ENCODE measurements at regions not wholly inside any gene's neighbourhood (a gene's known extent, or its start where the extent isn't known, plus 50 kb on each side); places are given as distances from the start of the nearest gene placed in this dataset.

DNA sequence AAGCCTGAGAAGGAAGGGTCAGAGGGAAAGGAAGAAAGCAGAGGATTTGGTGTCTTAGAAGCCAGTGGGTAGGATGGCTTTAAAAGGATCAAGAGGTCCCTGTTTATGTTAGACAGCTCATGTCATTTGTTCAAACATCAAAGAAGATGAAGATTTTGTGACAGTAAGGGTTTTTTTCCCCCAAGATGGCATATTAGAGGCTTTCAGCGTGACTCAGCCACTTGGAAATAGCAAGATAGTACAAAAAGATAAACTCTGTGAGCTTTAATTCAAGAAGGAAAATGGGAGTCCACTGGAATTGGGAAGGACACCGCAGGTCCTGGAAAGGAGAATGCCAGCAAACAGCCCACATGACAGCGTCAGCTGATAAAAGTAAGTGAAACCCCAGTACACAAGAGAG is 467.1 kb upstream of the THBS1 start:
- Histone ChIP-seq H4K20me1 (ENCODE audit: insufficient read depth, low read length) (no peaks in the 10 kb centered on the region), H3K27me3 (replicated peaks; ENCODE audit: insufficient read depth, low read length) (no peaks in the 10 kb centered on the region), H3K4me3 (ENCODE audit: low read length) (no peak overlapping the region), H3K79me2 (ENCODE audit: low read length) (no peaks in the 10 kb centered on the region), H3K9me3 (replicated peaks; ENCODE audit: insufficient read depth, low read length) (no peaks in the 10 kb centered on the region), H3K4me1 (ENCODE audit: low read length) (no peaks in the 10 kb centered on the region), H3K36me3 (replicated peaks; ENCODE audit: insufficient read depth, low read length) (no peaks in the 10 kb centered on the region), H2AFZ (ENCODE audit: low read length) (no peak overlapping the region), H3K9me2 (replicated peaks; ENCODE audit: insufficient read depth, low read length) (no peaks in the 10 kb centered on the region), H3F3A (ENCODE audit: insufficient read depth, low read length) (no peaks in the 10 kb centered on the region), H3K4me2 (ENCODE audit: low read depth, low read length) (no peak overlapping the region), H3K27ac (ENCODE audit: low read length) (no peak overlapping the region), H3K9ac (ENCODE audit: low read length) (no peak overlapping the region)
- DNase-seq = no peak
- TF ChIP-seq EZH2phosphoT487 (IDR thresholded peaks at IDR 0.05; ENCODE audit: low read length) = no peak
- TF ChIP-seq, protein P1, sequence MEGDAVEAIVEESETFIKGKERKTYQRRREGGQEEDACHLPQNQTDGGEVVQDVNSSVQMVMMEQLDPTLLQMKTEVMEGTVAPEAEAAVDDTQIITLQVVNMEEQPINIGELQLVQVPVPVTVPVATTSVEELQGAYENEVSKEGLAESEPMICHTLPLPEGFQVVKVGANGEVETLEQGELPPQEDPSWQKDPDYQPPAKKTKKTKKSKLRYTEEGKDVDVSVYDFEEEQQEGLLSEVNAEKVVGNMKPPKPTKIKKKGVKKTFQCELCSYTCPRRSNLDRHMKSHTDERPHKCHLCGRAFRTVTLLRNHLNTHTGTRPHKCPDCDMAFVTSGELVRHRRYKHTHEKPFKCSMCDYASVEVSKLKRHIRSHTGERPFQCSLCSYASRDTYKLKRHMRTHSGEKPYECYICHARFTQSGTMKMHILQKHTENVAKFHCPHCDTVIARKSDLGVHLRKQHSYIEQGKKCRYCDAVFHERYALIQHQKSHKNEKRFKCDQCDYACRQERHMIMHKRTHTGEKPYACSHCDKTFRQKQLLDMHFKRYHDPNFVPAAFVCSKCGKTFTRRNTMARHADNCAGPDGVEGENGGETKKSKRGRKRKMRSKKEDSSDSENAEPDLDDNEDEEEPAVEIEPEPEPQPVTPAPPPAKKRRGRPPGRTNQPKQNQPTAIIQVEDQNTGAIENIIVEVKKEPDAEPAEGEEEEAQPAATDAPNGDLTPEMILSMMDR (IDR thresholded peaks at IDR 0.05; ENCODE audit: low read length) = no peak
- TF ChIP-seq EZH2 (optimal IDR thresholded peaks at IDR 0.05; ENCODE audit: low read depth, low read length) = no peak

DNA sequence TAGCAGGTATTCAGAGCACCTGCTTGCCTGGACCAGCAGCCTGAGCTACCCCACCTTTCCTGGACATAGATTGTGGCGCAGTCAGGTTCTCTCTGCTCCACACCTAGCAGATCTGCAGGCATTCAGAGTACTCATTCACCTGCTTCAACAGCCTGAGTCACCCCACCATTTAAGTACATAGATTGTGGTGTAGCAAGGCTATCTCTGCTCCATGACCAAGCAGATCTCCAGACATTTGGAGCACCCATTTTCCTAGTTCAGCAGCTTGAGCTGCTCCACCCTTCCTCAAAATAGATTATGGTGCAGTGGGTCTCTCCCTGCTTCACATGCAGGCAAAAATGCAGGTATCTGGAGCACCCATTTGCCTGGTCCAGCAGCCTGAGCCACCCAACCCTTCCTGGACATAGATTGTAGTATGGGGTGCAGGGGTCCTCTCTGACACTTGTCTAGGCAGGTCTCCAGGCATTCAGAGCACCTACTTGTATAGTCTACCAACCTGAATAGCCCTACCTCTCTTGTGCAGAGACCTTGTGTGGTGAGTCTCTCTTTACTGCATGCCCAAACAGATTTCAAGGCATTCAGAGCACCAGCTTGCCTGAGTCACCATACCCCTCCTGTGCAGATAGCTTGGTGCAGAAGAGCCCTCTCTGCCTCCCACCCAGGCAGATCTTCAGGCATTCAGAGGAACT is 466.0 kb upstream of the THBS1 start:
- DNase-seq = no peak
- Histone ChIP-seq H3K79me2 (ENCODE audit: low read length) (no peaks in the 10 kb centered on the region), H3K4me3 (ENCODE audit: low read length) (no peak overlapping the region), H3K36me3 (replicated peaks; ENCODE audit: insufficient read depth, low read length) (no peaks in the 10 kb centered on the region), H3K9me3 (replicated peaks; ENCODE audit: insufficient read depth, low read length) (no peaks in the 10 kb centered on the region), H3F3A (ENCODE audit: insufficient read depth, low read length) (no peaks in the 10 kb centered on the region), H3K4me1 (ENCODE audit: low read length) (no peaks in the 10 kb centered on the region), H3K9ac (ENCODE audit: low read length) (no peak overlapping the region), H3K27me3 (replicated peaks; ENCODE audit: insufficient read depth, low read length) (no peaks in the 10 kb centered on the region), H4K20me1 (ENCODE audit: insufficient read depth, low read length) (no peaks in the 10 kb centered on the region), H3K9me2 (replicated peaks; ENCODE audit: insufficient read depth, low read length) (no peaks in the 10 kb centered on the region), H3K4me2 (ENCODE audit: low read depth, low read length) (no peak overlapping the region), H3K27ac (ENCODE audit: low read length) (no peak overlapping the region), H2AFZ (ENCODE audit: low read length) (no peak overlapping the region)
- TF ChIP-seq EZH2phosphoT487 (IDR thresholded peaks at IDR 0.05; ENCODE audit: low read length) (no peak), EZH2 (optimal IDR thresholded peaks at IDR 0.05; ENCODE audit: low read depth, low read length) (no peak)
- TF ChIP-seq, protein P1 (IDR thresholded peaks at IDR 0.05; ENCODE audit: low read length) = no peak

DNA sequence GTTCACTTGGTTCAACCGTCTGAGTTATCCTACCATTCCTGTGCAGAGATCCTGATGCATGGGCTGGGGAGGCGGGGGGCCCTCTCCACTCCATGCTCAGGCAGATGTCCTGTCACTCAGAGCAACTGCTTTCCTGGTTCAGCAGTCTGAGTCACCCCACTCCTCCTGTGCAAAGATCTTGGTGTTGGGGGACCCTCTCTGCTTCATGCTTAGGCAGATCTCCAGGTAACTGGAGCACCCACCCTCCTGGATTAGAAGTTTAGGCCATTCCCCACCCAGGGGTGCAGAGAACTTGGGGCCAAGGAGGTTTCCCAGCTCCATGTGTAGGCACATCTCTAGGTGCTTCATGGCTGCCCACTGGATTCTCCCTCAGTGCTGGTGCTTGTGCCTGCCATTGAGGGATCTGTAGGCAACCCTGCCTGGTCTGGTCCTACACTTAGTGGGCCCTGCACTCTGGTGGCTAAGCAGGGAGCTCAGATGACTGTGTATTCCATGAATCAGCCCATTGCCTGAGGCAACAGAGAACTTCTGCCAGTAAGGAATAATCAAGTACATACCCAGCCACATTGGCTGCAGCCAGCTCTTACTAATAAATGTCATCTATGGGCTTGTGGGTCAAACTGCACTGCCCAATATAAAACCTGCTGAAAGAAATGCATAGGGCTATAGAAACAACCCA is 465.4 kb upstream of the THBS1 start:
- Histone ChIP-seq H3K4me2 (ENCODE audit: low read depth, low read length) (no peak overlapping the region), H3K79me2 (ENCODE audit: low read length) (no peaks in the 10 kb centered on the region), H3K36me3 (replicated peaks; ENCODE audit: insufficient read depth, low read length) (no peaks in the 10 kb centered on the region), H3K27me3 (replicated peaks; ENCODE audit: insufficient read depth, low read length) (no peaks in the 10 kb centered on the region), H3K9ac (ENCODE audit: low read length) (no peak overlapping the region), H3F3A (ENCODE audit: insufficient read depth, low read length) (no peaks in the 10 kb centered on the region), H3K4me3 (ENCODE audit: low read length) (no peak overlapping the region), H3K27ac (ENCODE audit: low read length) (no peak overlapping the region), H4K20me1 (ENCODE audit: insufficient read depth, low read length) (no peaks in the 10 kb centered on the region), H2AFZ (ENCODE audit: low read length) (no peak overlapping the region), H3K4me1 (ENCODE audit: low read length) (no peaks in the 10 kb centered on the region), H3K9me2 (replicated peaks; ENCODE audit: insufficient read depth, low read length) (no peaks in the 10 kb centered on the region), H3K9me3 (replicated peaks; ENCODE audit: insufficient read depth, low read length) (no peaks in the 10 kb centered on the region)
- TF ChIP-seq EZH2phosphoT487 (IDR thresholded peaks at IDR 0.05; ENCODE audit: low read length) (no peak), EZH2 (optimal IDR thresholded peaks at IDR 0.05; ENCODE audit: low read depth, low read length) (no peak)
- TF ChIP-seq, protein P1 (IDR thresholded peaks at IDR 0.05; ENCODE audit: low read length) = no peak
- DNase-seq = no peak

Measured in MM.1S (cell line).